ENCODE measurements at regions not wholly inside any gene's neighbourhood (a gene's known extent, or its start where the extent isn't known, plus 50 kb on each side); places are given as distances from the start of the nearest gene placed in this dataset.

GRCh38 chr18:38525039-38525438, 959.4 kb upstream of the CELF4 start:
- Histone ChIP-seq H3K4me1 (no peaks in the 10 kb centered on the region), H3K27me3 (replicated peaks in 1 of 7) (no peaks in the 10 kb centered on the region), H3K36me3 (no peaks in the 10 kb centered on the region), H3K4me3 (no peak overlapping the region), H3K27ac (no peak overlapping the region), H3K9me3 (no peaks in the 10 kb centered on the region)
- WGBS, 5 donors, result 69 to 78% (median 71%) methylated on average over 5 of the region's 5 CpGs
- TF ChIP-seq POLR2AphosphoS5 (IDR thresholded peaks at IDR 0.05), result no peak
- no peak for TF ChIP-seq POLR2A (IDR thresholded peaks at IDR 0.05)
- no peak for TF ChIP-seq CTCF (IDR thresholded peaks at IDR 0.05 in 8 of 11, conservative IDR thresholded peaks at IDR 0.05 in 3 of 11)
- no peak for DNase-seq
- intact Hi-C loops (cut with DNase I; ENCODE audit: low total_unique reads), result no loop called here

DNA sequence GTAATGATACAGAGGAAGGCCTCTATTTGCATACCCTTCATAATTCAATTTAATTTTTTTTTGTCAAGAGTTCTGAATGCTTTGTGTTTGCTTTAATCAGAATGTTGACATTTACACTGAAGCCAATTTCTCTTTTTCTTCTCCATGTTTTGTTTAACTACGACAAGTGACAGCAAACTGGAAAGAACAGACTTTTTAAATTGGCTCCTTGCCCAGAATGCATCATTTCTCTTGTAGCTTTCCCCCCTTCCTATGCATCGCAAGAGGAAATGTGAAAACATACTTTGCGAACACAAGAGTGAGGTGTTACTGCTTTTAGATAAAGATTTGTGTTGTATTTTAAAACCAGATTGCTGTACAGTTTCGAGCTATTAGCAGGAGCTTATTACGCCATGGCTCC, 955.2 kb upstream of the CELF4 start:
- Histone ChIP-seq H3K4me1 (no peaks in the 10 kb centered on the region), H3K27me3 (replicated peaks in 1 of 7) (no peaks in the 10 kb centered on the region), H3K36me3 (no peaks in the 10 kb centered on the region), H3K4me3 (no peak overlapping the region), H3K9me3 (no peaks in the 10 kb centered on the region), H3K27ac (no peak overlapping the region)
- WGBS, 5 donors, result 39 to 48% (median 42%) methylated on average over 5 of the region's 5 CpGs
- TF ChIP-seq CTCF (IDR thresholded peaks at IDR 0.05 in 8 of 11, conservative IDR thresholded peaks at IDR 0.05 in 3 of 11) (no peak), POLR2AphosphoS5 (IDR thresholded peaks at IDR 0.05) (no peak), POLR2A (IDR thresholded peaks at IDR 0.05) (no peak)
- intact Hi-C loops (cut with DNase I; ENCODE audit: low total_unique reads), result no loop called here
- DNase-seq, result no peak

- TF ChIP-seq POLR2A (IDR thresholded peaks at IDR 0.05) (no peak), CTCF (IDR thresholded peaks at IDR 0.05 in 8 of 11, conservative IDR thresholded peaks at IDR 0.05 in 3 of 11) (no peak), POLR2AphosphoS5 (IDR thresholded peaks at IDR 0.05) (no peak)
- 80 to 91% (median 88%) methylated on average over 1 of the region's 1 CpG for WGBS, 5 donors
- no peak overlapping the region for H3K4me3 ChIP-seq
Observed at GRCh38 chr18:38502539-38502938, 936.9 kb upstream of the CELF4 start.

DNA sequence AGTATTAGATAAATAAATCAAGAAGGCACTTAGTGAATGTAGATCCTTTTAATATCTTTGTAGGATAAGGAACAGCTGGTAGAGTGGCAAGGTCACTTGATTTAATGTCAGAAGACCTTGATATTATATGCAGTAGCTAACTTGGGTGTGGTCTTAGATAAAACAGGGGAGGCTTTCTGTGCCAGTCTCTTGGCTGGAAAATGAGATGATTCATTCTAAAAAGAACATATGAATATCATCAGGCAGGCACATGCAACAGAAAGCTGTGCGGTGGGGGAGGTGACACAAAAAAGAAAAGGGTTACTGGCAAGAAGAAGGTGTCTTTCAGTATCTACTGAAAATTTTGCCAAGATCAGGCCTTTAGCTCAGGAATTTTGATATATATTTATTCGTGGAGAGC, 931.7 kb upstream of the CELF4 start:
- WGBS, 5 donors, result 46 to 85% (median 66%) methylated on average over 2 of the region's 2 CpGs
- DNase-seq, result no peak
- Histone ChIP-seq H3K27ac (no peak overlapping the region), H3K36me3 (no peaks in the 10 kb centered on the region), H3K4me1 (no peaks in the 10 kb centered on the region), H3K4me3 (no peak overlapping the region), H3K9me3 (peaks cover 0 to 3% (median 0%) of the 10 kb centered on the region in 8 donors), H3K27me3 (replicated peaks in 1 of 7) (no peaks in the 10 kb centered on the region)
- intact Hi-C loops (cut with DNase I; ENCODE audit: low total_unique reads), result no loop called here
- TF ChIP-seq CTCF (IDR thresholded peaks at IDR 0.05 in 8 of 11, conservative IDR thresholded peaks at IDR 0.05 in 3 of 11), result no peak
- no peak for TF ChIP-seq POLR2A (IDR thresholded peaks at IDR 0.05)
- TF ChIP-seq POLR2AphosphoS5 (IDR thresholded peaks at IDR 0.05), result no peak

More at GRCh38 chr18:38502539-38502938, 936.9 kb upstream of the CELF4 start:
- no peaks in the 10 kb centered on the region for H3K36me3 ChIP-seq
- peaks cover 0 to 7% (median 0%) of the 10 kb centered on the region in 8 donors for H3K9me3 ChIP-seq
- no peaks in the 10 kb centered on the region for H3K27me3 ChIP-seq (replicated peaks in 1 of 7)
- no peaks in the 10 kb centered on the region for H3K4me1 ChIP-seq
- no peak overlapping the region for H3K27ac ChIP-seq
- intact Hi-C loops (cut with DNase I; ENCODE audit: low total_unique reads), result no loop called here
- DNase-seq, result no peak
